ENCODE measurements at regions not wholly inside any gene's neighbourhood (a gene's known extent, or its start where the extent isn't known, plus 50 kb on each side); places are given as distances from the start of the nearest gene placed in this dataset.
"Not testable (repeated sequence)": the region's sequence is repeated elsewhere in the genome, so short reads cannot be mapped to it uniquely, and the experiment has no call there.

- no peak for ATAC-seq
- TF ChIP-seq, protein P1, sequence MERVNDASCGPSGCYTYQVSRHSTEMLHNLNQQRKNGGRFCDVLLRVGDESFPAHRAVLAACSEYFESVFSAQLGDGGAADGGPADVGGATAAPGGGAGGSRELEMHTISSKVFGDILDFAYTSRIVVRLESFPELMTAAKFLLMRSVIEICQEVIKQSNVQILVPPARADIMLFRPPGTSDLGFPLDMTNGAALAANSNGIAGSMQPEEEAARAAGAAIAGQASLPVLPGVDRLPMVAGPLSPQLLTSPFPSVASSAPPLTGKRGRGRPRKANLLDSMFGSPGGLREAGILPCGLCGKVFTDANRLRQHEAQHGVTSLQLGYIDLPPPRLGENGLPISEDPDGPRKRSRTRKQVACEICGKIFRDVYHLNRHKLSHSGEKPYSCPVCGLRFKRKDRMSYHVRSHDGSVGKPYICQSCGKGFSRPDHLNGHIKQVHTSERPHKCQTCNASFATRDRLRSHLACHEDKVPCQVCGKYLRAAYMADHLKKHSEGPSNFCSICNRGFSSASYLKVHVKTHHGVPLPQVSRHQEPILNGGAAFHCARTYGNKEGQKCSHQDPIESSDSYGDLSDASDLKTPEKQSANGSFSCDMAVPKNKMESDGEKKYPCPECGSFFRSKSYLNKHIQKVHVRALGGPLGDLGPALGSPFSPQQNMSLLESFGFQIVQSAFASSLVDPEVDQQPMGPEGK (CRISPR knock-in tag; IDR thresholded peaks at IDR 0.05; ENCODE audit: borderline replicate concordance) = no peak
- no peak for TF ChIP-seq ZNF565 (CRISPR knock-in tag; conservative IDR thresholded peaks at IDR 0.05; ENCODE audit: low read depth)
- no peak for TF ChIP-seq ZC3H10 (CRISPR knock-in tag; IDR thresholded peaks at IDR 0.05)
- TF ChIP-seq ZNF70 (CRISPR knock-in tag; IDR thresholded peaks at IDR 0.05) = no peak
Measured at GRCh38 chr13:73306688-73307087, 247.9 kb downstream of the KLF5 start.

DNA sequence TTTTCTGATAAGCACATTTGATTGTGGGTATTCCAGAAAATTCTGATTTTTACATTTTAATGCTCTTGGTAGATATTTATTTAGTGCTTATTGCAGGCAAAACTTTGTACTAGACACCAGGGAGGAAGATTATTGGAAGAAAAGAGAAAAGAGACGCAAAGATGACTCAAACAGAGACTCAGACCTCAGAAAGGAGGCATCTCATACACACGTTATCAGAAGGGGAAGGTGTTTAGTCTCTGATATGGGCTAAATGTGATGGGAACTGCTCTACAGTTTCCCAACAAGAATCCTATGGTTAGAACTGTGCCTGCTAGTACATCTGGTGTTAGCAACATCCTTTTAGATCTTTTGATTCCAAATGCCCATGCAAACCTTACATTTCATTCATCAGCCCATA lies 245.6 kb downstream of the KLF5 start:
- TF ChIP-seq ZFP3 (CRISPR knock-in tag; IDR thresholded peaks at IDR 0.05) = no peak
- TF ChIP-seq ARNTL (CRISPR knock-in tag; IDR thresholded peaks at IDR 0.05; ENCODE audit: borderline replicate concordance, low read depth) = no peak
- TF ChIP-seq, protein P2, sequence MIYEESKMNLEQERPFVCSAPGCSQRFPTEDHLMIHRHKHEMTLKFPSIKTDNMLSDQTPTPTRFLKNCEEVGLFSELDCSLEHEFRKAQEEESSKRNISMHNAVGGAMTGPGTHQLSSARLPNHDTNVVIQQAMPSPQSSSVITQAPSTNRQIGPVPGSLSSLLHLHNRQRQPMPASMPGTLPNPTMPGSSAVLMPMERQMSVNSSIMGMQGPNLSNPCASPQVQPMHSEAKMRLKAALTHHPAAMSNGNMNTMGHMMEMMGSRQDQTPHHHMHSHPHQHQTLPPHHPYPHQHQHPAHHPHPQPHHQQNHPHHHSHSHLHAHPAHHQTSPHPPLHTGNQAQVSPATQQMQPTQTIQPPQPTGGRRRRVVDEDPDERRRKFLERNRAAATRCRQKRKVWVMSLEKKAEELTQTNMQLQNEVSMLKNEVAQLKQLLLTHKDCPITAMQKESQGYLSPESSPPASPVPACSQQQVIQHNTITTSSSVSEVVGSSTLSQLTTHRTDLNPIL (CRISPR knock-in tag; IDR thresholded peaks at IDR 0.05; ENCODE audit: low read depth) = no peak
- TF ChIP-seq BACH2 (CRISPR knock-in tag; IDR thresholded peaks at IDR 0.05; ENCODE audit: borderline replicate concordance) = no peak
- no peak for TF ChIP-seq TOX (CRISPR knock-in tag; IDR thresholded peaks at IDR 0.05; ENCODE audit: borderline replicate concordance)
- no peak for TF ChIP-seq CSRNP3 (CRISPR knock-in tag; IDR thresholded peaks at IDR 0.05)
- no peak for ATAC-seq

GRCh38 chr13:73303851-73304250 lies 245.0 kb downstream of the KLF5 start:
- ATAC-seq = no peak

GRCh38 chr13:73301622-73302021 lies 242.8 kb downstream of the KLF5 start:
- ATAC-seq = not testable (repeated sequence)

More at GRCh38 chr13:73303851-73304250, 245.0 kb downstream of the KLF5 start:
- no peak for TF ChIP-seq CSRNP3 (CRISPR knock-in tag; IDR thresholded peaks at IDR 0.05)
- TF ChIP-seq ARNTL (CRISPR knock-in tag; IDR thresholded peaks at IDR 0.05; ENCODE audit: borderline replicate concordance, low read depth) = no peak
- TF ChIP-seq, protein P3, sequence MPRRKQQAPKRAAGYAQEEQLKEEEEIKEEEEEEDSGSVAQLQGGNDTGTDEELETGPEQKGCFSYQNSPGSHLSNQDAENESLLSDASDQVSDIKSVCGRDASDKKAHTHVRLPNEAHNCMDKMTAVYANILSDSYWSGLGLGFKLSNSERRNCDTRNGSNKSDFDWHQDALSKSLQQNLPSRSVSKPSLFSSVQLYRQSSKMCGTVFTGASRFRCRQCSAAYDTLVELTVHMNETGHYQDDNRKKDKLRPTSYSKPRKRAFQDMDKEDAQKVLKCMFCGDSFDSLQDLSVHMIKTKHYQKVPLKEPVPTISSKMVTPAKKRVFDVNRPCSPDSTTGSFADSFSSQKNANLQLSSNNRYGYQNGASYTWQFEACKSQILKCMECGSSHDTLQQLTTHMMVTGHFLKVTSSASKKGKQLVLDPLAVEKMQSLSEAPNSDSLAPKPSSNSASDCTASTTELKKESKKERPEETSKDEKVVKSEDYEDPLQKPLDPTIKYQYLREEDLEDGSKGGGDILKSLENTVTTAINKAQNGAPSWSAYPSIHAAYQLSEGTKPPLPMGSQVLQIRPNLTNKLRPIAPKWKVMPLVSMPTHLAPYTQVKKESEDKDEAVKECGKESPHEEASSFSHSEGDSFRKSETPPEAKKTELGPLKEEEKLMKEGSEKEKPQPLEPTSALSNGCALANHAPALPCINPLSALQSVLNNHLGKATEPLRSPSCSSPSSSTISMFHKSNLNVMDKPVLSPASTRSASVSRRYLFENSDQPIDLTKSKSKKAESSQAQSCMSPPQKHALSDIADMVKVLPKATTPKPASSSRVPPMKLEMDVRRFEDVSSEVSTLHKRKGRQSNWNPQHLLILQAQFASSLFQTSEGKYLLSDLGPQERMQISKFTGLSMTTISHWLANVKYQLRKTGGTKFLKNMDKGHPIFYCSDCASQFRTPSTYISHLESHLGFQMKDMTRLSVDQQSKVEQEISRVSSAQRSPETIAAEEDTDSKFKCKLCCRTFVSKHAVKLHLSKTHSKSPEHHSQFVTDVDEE (CRISPR knock-in tag; IDR thresholded peaks at IDR 0.05) = no peak

GRCh38 chr13:73300718-73301425 lies 242.1 kb downstream of the KLF5 start:
- TF ChIP-seq ZNF8 (CRISPR knock-in tag; IDR thresholded peaks at IDR 0.05) (no peak), ZFP30 (CRISPR knock-in tag; IDR thresholded peaks at IDR 0.05) (no peak), OSR1 (CRISPR knock-in tag; IDR thresholded peaks at IDR 0.05) (no peak), ESRRG (CRISPR knock-in tag; IDR thresholded peaks at IDR 0.05) (no peak), BACH2 (CRISPR knock-in tag; IDR thresholded peaks at IDR 0.05; ENCODE audit: borderline replicate concordance) (no peak), CSDC2 (CRISPR knock-in tag; IDR thresholded peaks at IDR 0.05) (no peak), TCF4 (CRISPR knock-in tag; IDR thresholded peaks at IDR 0.05; ENCODE audit: borderline replicate concordance) (no peak)
- TF ChIP-seq, protein P1 (CRISPR knock-in tag; IDR thresholded peaks at IDR 0.05; ENCODE audit: borderline replicate concordance) = no peak
- TF ChIP-seq, protein P4, sequence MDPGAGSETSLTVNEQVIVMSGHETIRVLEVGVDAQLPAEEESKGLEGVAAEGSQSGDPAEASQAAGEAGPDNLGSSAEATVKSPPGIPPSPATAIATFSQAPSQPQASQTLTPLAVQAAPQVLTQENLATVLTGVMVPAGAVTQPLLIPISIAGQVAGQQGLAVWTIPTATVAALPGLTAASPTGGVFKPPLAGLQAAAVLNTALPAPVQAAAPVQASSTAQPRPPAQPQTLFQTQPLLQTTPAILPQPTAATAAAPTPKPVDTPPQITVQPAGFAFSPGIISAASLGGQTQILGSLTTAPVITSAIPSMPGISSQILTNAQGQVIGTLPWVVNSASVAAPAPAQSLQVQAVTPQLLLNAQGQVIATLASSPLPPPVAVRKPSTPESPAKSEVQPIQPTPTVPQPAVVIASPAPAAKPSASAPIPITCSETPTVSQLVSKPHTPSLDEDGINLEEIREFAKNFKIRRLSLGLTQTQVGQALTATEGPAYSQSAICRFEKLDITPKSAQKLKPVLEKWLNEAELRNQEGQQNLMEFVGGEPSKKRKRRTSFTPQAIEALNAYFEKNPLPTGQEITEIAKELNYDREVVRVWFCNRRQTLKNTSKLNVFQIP (CRISPR knock-in tag; IDR thresholded peaks at IDR 0.05; ENCODE audit: borderline replicate concordance, low read depth) = no peak
- TF ChIP-seq, protein P2 (CRISPR knock-in tag; IDR thresholded peaks at IDR 0.05; ENCODE audit: low read depth) = no peak
- ATAC-seq = no peak
